ENCODE measurements at regions not wholly inside any gene's neighbourhood (a gene's known extent, or its start where the extent isn't known, plus 50 kb on each side); places are given as distances from the start of the nearest gene placed in this dataset.

DNA sequence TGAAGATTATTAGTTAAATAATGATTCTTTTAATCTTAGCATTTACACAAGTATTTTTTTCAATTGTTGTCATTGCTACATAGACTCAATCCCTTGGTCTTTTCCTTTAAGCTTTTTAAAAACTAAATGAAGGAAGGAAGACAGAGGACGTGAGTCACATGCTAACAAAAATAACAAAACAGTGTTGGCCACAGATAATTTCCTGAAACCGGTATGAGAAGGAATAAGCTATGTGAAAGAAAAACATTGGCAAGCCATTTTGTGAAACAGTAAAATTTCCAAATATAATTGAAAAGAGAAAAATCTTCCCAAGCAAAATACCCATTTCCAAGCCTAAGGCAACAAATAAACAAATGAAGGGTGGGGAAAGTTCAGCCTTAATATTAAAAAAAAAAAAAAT, 223.0 kb downstream of the AHR start:
- TF ChIP-seq, protein P1, sequence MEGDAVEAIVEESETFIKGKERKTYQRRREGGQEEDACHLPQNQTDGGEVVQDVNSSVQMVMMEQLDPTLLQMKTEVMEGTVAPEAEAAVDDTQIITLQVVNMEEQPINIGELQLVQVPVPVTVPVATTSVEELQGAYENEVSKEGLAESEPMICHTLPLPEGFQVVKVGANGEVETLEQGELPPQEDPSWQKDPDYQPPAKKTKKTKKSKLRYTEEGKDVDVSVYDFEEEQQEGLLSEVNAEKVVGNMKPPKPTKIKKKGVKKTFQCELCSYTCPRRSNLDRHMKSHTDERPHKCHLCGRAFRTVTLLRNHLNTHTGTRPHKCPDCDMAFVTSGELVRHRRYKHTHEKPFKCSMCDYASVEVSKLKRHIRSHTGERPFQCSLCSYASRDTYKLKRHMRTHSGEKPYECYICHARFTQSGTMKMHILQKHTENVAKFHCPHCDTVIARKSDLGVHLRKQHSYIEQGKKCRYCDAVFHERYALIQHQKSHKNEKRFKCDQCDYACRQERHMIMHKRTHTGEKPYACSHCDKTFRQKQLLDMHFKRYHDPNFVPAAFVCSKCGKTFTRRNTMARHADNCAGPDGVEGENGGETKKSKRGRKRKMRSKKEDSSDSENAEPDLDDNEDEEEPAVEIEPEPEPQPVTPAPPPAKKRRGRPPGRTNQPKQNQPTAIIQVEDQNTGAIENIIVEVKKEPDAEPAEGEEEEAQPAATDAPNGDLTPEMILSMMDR (IDR thresholded peaks at IDR 0.05 in 2 of 3, conservative IDR thresholded peaks at IDR 0.05 in 1 of 3; ENCODE audit: borderline replicate concordance in 1 of 3, insufficient read depth in 1 of 3, low read depth in 2 of 3, low read length in 2 of 3), result no peak
- TF ChIP-seq POLR2A (IDR thresholded peaks at IDR 0.05; ENCODE audit: borderline replicate concordance, extremely low read depth, insufficient read depth, insufficient read length) (no peak), EGR1 (IDR thresholded peaks at IDR 0.05; ENCODE audit: low read depth) (no peak), EZH2 (IDR thresholded peaks at IDR 0.05) (no peak), JUND (IDR thresholded peaks at IDR 0.05) (no peak), ELF1 (IDR thresholded peaks at IDR 0.05; ENCODE audit: borderline replicate concordance, low read depth) (no peak)
